ENCODE measurements at regions not wholly inside any gene's neighbourhood (a gene's known extent, or its start where the extent isn't known, plus 50 kb on each side); places are given as distances from the start of the nearest gene placed in this dataset.

DNA sequence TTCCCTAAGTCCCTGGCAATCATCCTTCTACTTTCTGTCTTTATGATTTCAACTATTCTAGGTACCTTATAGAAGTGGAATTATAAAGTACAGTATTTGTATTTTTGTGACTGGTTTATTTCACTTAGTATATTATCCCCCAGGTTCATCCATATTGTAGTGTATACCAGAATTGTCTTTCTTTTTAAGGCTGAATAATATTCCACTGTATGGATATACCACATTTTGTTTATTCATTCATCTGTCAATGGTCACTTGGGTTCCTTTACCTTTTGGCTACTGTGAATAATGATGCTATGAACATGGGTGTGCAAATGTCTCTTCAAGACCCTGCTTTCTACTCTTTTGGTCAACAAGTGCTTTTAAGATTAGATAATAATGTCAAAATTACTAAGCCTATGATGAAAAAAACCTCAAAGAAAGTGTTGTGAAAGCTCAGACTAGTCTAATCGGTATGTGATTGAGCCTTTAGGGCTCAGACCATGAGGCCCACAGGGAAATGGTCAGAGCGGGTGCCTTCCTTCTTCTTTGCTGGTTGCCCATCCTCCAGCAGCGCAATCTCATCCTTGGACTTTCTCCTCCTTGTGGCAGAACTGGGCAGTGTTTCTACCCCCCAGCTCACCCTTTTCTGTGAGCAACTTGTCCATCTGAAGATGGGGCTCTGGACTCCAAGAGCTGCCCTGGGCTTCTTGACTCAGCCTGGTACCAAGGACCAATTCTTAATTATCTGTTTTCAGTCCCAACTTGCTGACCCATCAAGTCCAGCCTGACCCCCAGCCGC is 105.4 kb downstream of the TTC8 start:
- Mint-ChIP-seq H3K27me3 (ENCODE audit: low read depth) (peaks cover 7% of the 10 kb centered on the region), H3K4me3 (no peak overlapping the region), H3K27ac (no peak overlapping the region), H3K4me1 (ENCODE audit: low read depth) (no peaks in the 10 kb centered on the region), H3K9me3 (ENCODE audit: insufficient read depth) (peaks cover 4% of the 10 kb centered on the region), H3K36me3 (ENCODE audit: low read depth) (no peaks in the 10 kb centered on the region)
- no peak for ATAC-seq
- ChIA-PET CTCF (no interaction called here), POLR2A (no interaction called here)
- no peak for DNase-seq

DNA sequence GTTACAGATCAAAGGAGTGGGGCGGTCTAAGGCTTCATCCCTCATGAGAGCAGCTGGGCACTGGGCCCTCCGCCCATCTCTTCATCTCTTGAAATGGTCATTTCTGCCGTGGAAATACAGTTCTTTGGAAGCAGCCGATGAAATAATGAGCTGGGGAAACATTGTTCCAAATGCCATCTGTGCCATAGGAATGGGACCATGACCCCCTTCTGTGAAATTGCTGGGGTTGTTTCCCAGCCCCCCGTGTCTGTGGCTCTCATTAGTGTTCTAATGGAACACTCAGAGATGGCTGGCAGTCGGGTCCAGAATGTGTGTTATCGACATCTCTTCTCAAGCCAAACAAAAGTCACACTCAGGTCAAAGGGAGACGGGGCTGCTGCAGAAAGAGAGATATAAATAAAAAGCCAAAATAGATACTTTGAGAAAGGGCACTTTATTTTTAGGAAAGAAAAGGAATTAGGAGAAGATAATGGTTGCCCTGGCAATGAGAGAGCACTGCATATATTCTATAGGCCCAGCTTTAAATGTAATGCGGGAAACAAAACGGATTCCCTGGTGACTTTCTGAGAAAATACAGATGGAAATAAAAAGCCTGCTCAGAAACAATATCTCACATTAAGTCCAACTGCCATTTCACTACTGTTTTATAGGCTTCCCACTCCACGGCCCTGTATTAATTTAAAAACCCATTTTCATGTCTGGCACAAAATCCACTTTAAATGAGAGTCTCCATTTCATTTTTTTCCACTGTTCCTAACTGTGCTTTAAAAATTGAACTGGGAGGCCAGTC is 107.1 kb downstream of the TTC8 start:
- Mint-ChIP-seq H3K4me1 (ENCODE audit: low read depth) (no peaks in the 10 kb centered on the region), H3K4me3 (no peak overlapping the region), H3K27me3 (ENCODE audit: low read depth) (peaks cover 3% of the 10 kb centered on the region), H3K9me3 (ENCODE audit: insufficient read depth) (peaks cover 4% of the 10 kb centered on the region), H3K36me3 (ENCODE audit: low read depth) (no peaks in the 10 kb centered on the region), H3K27ac (no peak overlapping the region)
- DNase-seq = no peak
- ChIA-PET CTCF (no interaction called here), POLR2A (no interaction called here)
- no peak for ATAC-seq

DNA sequence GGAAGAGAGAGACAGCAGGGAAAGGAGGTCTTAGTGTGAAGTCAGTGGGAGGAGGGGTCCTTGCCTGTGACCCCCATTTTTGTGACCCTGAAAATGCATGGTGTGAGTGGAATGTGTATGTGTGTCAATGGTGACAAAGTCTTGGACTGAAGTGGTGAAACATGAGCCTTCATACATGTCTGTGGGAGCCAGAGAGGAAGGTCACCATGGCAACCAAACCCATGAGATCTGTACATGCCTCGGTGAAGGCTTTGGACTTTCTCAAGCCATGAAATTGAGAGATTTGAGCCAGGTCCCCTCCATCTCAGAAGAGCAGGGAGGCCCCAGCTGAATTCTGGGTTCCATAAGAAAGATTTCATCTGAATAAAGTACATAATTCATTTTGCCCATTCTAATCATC is 108.7 kb downstream of the TTC8 start:
- H3K9me3 Mint-ChIP-seq (ENCODE audit: insufficient read depth) = no peaks in the 10 kb centered on the region
- H3K27me3 Mint-ChIP-seq (ENCODE audit: low read depth) = peaks cover 3% of the 10 kb centered on the region
- ChIA-PET POLR2A (no interaction called here), CTCF (no interaction called here)
- no peak for ATAC-seq
- H3K4me3 Mint-ChIP-seq = no peak overlapping the region
- no peak for DNase-seq
- H3K4me1 Mint-ChIP-seq (ENCODE audit: low read depth) = no peaks in the 10 kb centered on the region
- H3K36me3 Mint-ChIP-seq (ENCODE audit: low read depth) = no peaks in the 10 kb centered on the region
- H3K27ac Mint-ChIP-seq = no peak overlapping the region

DNA sequence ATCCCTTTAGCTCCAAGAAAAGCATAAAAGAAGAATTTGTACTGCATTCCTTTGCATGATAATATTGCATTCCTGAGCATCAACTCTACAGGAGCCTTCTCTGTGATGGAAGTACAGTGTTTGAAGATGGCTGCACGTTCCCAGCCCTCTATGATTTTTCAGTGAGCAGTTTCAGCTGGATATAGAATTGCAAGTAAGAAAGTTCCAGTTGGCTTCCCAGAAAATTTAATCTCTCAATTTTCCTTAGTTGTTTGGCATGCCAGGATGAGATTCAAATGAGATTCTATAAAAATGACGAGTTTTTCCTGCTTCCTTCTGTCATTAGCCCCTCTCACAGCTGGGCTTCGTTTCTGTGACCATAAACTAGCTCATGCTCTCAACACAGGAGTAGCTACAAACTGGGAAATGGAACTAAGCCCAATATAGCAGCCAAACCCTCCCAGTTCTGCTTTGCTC is 109.9 kb downstream of the TTC8 start:
- Mint-ChIP-seq H3K9me3 (ENCODE audit: insufficient read depth) (no peaks in the 10 kb centered on the region), H3K4me1 (ENCODE audit: low read depth) (no peaks in the 10 kb centered on the region), H3K27ac (no peak overlapping the region), H3K27me3 (ENCODE audit: low read depth) (peaks cover 3% of the 10 kb centered on the region), H3K36me3 (ENCODE audit: low read depth) (no peaks in the 10 kb centered on the region), H3K4me3 (no peak overlapping the region)
- ChIA-PET CTCF (no interaction called here), POLR2A (interaction anchor here (0.7 kb wide), 1 partner anchor 917 kb away, joined by 3 read pairs; no protein-coding TSS in a partner anchor)
- DNase-seq (no peak), ATAC-seq (no peak)

- DNase-seq (no peak), ATAC-seq (no peak)
- no peak overlapping the region for H3K27ac Mint-ChIP-seq
- no peaks in the 10 kb centered on the region for H3K9me3 Mint-ChIP-seq (ENCODE audit: insufficient read depth)
- no peaks in the 10 kb centered on the region for H3K4me1 Mint-ChIP-seq (ENCODE audit: low read depth)
- ChIA-PET CTCF (no interaction called here), POLR2A (no interaction called here)
- no peak overlapping the region for H3K4me3 Mint-ChIP-seq
- no peaks in the 10 kb centered on the region for H3K36me3 Mint-ChIP-seq (ENCODE audit: low read depth)
- peaks cover 3% of the 10 kb centered on the region for H3K27me3 Mint-ChIP-seq (ENCODE audit: low read depth)
Measured at GRCh38 chr14:88935083-88935482, 110.6 kb downstream of the TTC8 start.

DNA sequence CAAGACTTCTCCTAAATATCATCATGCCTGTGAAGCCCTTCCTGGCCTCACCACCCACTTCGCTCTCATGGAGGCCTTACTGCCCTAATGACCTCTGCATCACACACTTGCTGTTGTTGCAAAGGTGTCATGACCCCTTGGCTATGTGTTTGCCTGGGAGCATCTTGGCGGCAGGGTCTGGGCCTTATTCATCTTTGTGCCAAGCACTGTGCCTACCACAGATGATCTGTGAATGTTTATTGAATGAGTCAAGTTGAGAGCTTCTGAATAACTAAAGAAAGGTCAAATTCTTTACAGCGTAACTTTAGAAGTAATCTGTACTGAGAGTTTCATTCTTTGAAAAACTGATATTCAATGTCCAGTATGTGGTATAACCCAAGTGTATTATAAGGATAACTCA is 113.3 kb downstream of the TTC8 start:
- ATAC-seq = no peak
- no peak overlapping the region for H3K27ac Mint-ChIP-seq
- H3K4me1 Mint-ChIP-seq (ENCODE audit: low read depth) = no peaks in the 10 kb centered on the region
- ChIA-PET POLR2A (no interaction called here), CTCF (no interaction called here)
- H3K9me3 Mint-ChIP-seq (ENCODE audit: insufficient read depth) = no peaks in the 10 kb centered on the region
- no peak overlapping the region for H3K4me3 Mint-ChIP-seq
- no peak for DNase-seq
- peaks cover 3% of the 10 kb centered on the region for H3K27me3 Mint-ChIP-seq (ENCODE audit: low read depth)
- H3K36me3 Mint-ChIP-seq (ENCODE audit: low read depth) = no peaks in the 10 kb centered on the region

- CTCF ChIA-PET = no interaction called here
- POLR2A ChIA-PET = interaction anchor here (1.0 kb wide), 1 partner anchor 549 kb away, joined by 3 read pairs; no protein-coding TSS in a partner anchor
- no peak overlapping the region for H3K27ac Mint-ChIP-seq
Measured at GRCh38 chr14:88940671-88941070, 116.2 kb downstream of the TTC8 start.

GRCh38 chr14:88941414-88941813 is 117.0 kb downstream of the TTC8 start:
- no peak for ATAC-seq
- CTCF ChIA-PET = no interaction called here
- DNase-seq = no peak
- Mint-ChIP-seq H3K27ac (no peak overlapping the region), H3K4me3 (no peak overlapping the region), H3K27me3 (ENCODE audit: low read depth) (peaks cover 2% of the 10 kb centered on the region), H3K9me3 (ENCODE audit: insufficient read depth) (no peaks in the 10 kb centered on the region), H3K4me1 (ENCODE audit: low read depth) (no peaks in the 10 kb centered on the region), H3K36me3 (ENCODE audit: low read depth) (no peaks in the 10 kb centered on the region)
- POLR2A ChIA-PET = interaction anchor here (1.0 kb wide), 1 partner anchor 550 kb away, joined by 3 read pairs; no protein-coding TSS in a partner anchor

More at GRCh38 chr14:88940671-88941070, 116.2 kb downstream of the TTC8 start:
- H3K4me3 Mint-ChIP-seq = no peak overlapping the region
- H3K27me3 Mint-ChIP-seq (ENCODE audit: low read depth) = peaks cover 2% of the 10 kb centered on the region
- ATAC-seq (no peak), DNase-seq (no peak)
- no peaks in the 10 kb centered on the region for H3K9me3 Mint-ChIP-seq (ENCODE audit: insufficient read depth)
- H3K36me3 Mint-ChIP-seq (ENCODE audit: low read depth) = no peaks in the 10 kb centered on the region
- no peaks in the 10 kb centered on the region for H3K4me1 Mint-ChIP-seq (ENCODE audit: low read depth)

DNA sequence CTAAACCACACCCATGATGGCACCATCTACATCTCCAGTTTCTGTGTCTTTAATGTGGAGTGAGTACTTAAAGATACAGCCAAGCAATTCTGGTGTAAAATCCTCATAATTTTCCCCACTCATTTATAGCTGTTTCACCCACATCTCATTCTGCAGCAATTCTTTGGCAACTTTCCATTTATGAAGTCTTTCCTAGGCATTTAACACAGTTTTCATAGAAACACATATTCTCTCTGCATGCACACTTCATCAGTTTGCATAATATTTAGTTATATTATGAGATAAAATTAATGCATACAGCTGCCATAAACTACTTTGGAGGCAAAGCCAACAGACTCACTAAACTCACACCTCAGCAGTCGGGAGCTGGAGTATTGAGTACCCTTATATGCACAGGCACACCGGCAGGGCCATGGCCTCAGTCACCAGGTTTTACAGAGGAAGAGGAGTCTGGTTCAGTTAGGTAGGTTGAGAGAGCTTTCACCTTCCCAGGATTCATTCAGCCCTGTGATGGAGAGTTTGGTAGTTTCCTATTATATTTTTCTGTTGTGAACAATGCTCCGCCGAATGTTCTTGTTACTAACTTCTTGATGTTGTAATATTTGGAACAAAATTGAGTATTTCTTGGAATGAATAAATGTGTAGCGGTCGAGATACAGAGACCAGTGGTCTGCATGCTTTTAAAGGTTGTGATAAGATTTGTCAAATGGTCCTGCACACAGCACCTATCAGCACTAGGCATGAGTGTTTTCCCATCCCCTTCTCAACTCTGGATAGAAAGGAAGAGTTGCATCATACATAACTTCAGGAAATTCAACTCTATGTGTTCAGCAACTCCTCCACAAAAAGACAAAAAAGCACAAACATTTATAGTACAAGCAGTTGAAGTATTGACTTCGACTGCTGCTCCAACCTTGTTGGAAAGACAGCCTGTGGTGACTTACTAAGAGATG is 123.5 kb downstream of the TTC8 start:
- ChIA-PET CTCF (no interaction called here), POLR2A (no interaction called here)
- Mint-ChIP-seq H3K9me3 (ENCODE audit: insufficient read depth) (peaks cover 7% of the 10 kb centered on the region), H3K4me3 (no peak overlapping the region), H3K4me1 (ENCODE audit: low read depth) (no peaks in the 10 kb centered on the region), H3K36me3 (ENCODE audit: low read depth) (no peaks in the 10 kb centered on the region), H3K27ac (no peak overlapping the region), H3K27me3 (ENCODE audit: low read depth) (peaks cover 2% of the 10 kb centered on the region)
- DNase-seq = no peak
- no peak for ATAC-seq

GRCh38 chr14:88950069-88950468 is 125.6 kb downstream of the TTC8 start:
- DNase-seq = no peak

DNA sequence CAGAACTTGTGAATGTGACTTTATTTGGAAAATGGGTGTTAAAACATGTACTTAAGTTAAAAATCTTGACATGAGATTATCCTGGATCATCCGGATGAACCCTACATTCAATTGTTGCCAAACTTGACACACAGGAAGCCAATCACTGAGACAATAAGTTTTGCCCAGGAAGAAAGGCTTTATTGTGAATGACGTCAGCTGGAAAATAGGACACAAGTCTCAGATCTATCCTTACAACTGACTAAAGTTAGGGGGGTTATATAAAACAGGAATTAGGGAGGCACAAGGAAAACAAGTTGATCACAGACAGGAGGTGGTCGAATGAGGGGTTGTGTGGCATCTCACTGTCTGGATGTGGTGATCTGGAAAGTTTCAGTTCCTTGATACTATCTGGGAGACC is 126.9 kb downstream of the TTC8 start:
- Mint-ChIP-seq H3K9me3 (ENCODE audit: insufficient read depth) (peaks cover 9% of the 10 kb centered on the region), H3K27me3 (ENCODE audit: low read depth) (no peaks in the 10 kb centered on the region), H3K4me1 (ENCODE audit: low read depth) (no peaks in the 10 kb centered on the region), H3K27ac (no peak overlapping the region), H3K4me3 (no peak overlapping the region), H3K36me3 (ENCODE audit: low read depth) (no peaks in the 10 kb centered on the region)
- DNase-seq (no peak), ATAC-seq (no peak)
- ChIA-PET POLR2A (no interaction called here), CTCF (no interaction called here)

More at GRCh38 chr14:88950069-88950468, 125.6 kb downstream of the TTC8 start:
- ChIA-PET POLR2A (no interaction called here), CTCF (no interaction called here)
- Mint-ChIP-seq H3K36me3 (ENCODE audit: low read depth) (no peaks in the 10 kb centered on the region), H3K27me3 (ENCODE audit: low read depth) (peaks cover 2% of the 10 kb centered on the region), H3K4me1 (ENCODE audit: low read depth) (no peaks in the 10 kb centered on the region), H3K9me3 (ENCODE audit: insufficient read depth) (peaks cover 9% of the 10 kb centered on the region), H3K4me3 (no peak overlapping the region), H3K27ac (no peak overlapping the region)
- ATAC-seq = no peak

GRCh38 chr14:88952901-88953300 is 128.4 kb downstream of the TTC8 start:
- DNase-seq (no peak), ATAC-seq (no peak)
- ChIA-PET POLR2A (no interaction called here), CTCF (no interaction called here)
- Mint-ChIP-seq H3K4me3 (no peak overlapping the region), H3K4me1 (ENCODE audit: low read depth) (no peaks in the 10 kb centered on the region), H3K9me3 (ENCODE audit: insufficient read depth) (peaks cover 9% of the 10 kb centered on the region), H3K27me3 (ENCODE audit: low read depth) (no peaks in the 10 kb centered on the region), H3K36me3 (ENCODE audit: low read depth) (no peaks in the 10 kb centered on the region), H3K27ac (no peak overlapping the region)

Measured in activated CD8-positive, alpha-beta T cell treated with anti-CD3 and anti-CD28 coated beads, Interleukin-2, amount 10 ng/mL, durations not matched to agents 7 days and 5 days (primary cell).